Activated naive CD4-positive, alpha-beta T cell treated with anti-CD3 and anti-CD28 coated beads for 36 hours (primary cell): ENCODE measurements at regions not wholly inside any gene's neighbourhood (a gene's known extent, or its start where the extent isn't known, plus 50 kb on each side); places are given as distances from the start of the nearest gene placed in this dataset.

ENCODE experiments used
- CTCF ChIA-PET: fragments of 350-600 bp; sonication (Branson Sonifier 250); formaldehyde crosslinking; loops from one replicate; lab custom pipeline; 2021; ENCODE audit warnings: antibody characterized with exemption; lab: Charles Lee
- DNase-seq: peaks from one replicate; pipeline ENCODE4 v3.0.0-alpha.2; 2020
- H3K27ac Mint-ChIP-seq: one replicate; pipeline ENCODE4 v1.8.0; 2021; ENCODE audit warnings: mild to moderate bottlenecking, mixed read lengths
- H3K27me3 Mint-ChIP-seq: one replicate; pipeline ENCODE4 v1.8.0; 2021; ENCODE audit warnings: low read depth, mixed read lengths
- H3K36me3 Mint-ChIP-seq: one replicate; pipeline ENCODE4 v1.8.0; 2021; ENCODE audit warnings: low read depth, mixed read lengths
- H3K4me1 Mint-ChIP-seq: one replicate; pipeline ENCODE4 v1.8.0; 2021; ENCODE audit warnings: low read depth, mixed read lengths
- H3K4me3 Mint-ChIP-seq: one replicate; pipeline ENCODE4 v1.8.0; 2021; ENCODE audit warnings: mild to moderate bottlenecking, moderate library complexity, mixed read lengths
- H3K9me3 Mint-ChIP-seq: one replicate; pipeline ENCODE4 v1.8.0; 2021; ENCODE audit warnings: mixed read lengths
- intact Hi-C: fragments of 100-400 bp; cut with micrococcal nuclease; formaldehyde crosslinking; loops from one replicate; pipeline ENCODE4 v1.15.1; 2023

- Mint-ChIP-seq H3K36me3 (no peaks in the 10 kb centered on the region), H3K27me3 (no peaks in the 10 kb centered on the region), H3K9me3 (no peaks in the 10 kb centered on the region), H3K27ac (no peak overlapping the region), H3K4me3 (no peak overlapping the region), H3K4me1 (no peaks in the 10 kb centered on the region)
- intact Hi-C loops = no loop called here
- DNase-seq = no peak
- CTCF ChIA-PET = no interaction called here
Observed at GRCh38 chr14:22417914-22418313, 171.1 kb downstream of the DAD1 start.

GRCh38 chr14:22416193-22416592 lies 172.8 kb downstream of the DAD1 start:
- Mint-ChIP-seq H3K9me3 (no peaks in the 10 kb centered on the region), H3K4me3 (no peak overlapping the region), H3K36me3 (no peaks in the 10 kb centered on the region), H3K4me1 (no peaks in the 10 kb centered on the region), H3K27me3 (no peaks in the 10 kb centered on the region), H3K27ac (no peak overlapping the region)
- CTCF ChIA-PET = no interaction called here
- DNase-seq = no peak
- intact Hi-C loops = no loop called here

GRCh38 chr14:22415605-22415959 lies 173.4 kb downstream of the DAD1 start:
- no peaks in the 10 kb centered on the region for H3K4me1 Mint-ChIP-seq

GRCh38 chr14:22414876-22415604 lies 174.0 kb downstream of the DAD1 start:
- Mint-ChIP-seq H3K4me3 (no peak overlapping the region), H3K36me3 (no peaks in the 10 kb centered on the region), H3K27ac (no peak overlapping the region), H3K4me1 (no peaks in the 10 kb centered on the region), H3K9me3 (no peaks in the 10 kb centered on the region), H3K27me3 (no peaks in the 10 kb centered on the region)
- intact Hi-C loops = no loop called here
- DNase-seq = no peak
- CTCF ChIA-PET = no interaction called here

More at GRCh38 chr14:22415605-22415959, 173.4 kb downstream of the DAD1 start:
- no peak for DNase-seq
- CTCF ChIA-PET = no interaction called here
- H3K4me3 Mint-ChIP-seq = no peak overlapping the region
- H3K27me3 Mint-ChIP-seq = no peaks in the 10 kb centered on the region
- H3K36me3 Mint-ChIP-seq = no peaks in the 10 kb centered on the region
- no peaks in the 10 kb centered on the region for H3K9me3 Mint-ChIP-seq
- H3K27ac Mint-ChIP-seq = no peak overlapping the region
- intact Hi-C loops = no loop called here

- CTCF ChIA-PET = no interaction called here
- Mint-ChIP-seq H3K9me3 (no peaks in the 10 kb centered on the region), H3K36me3 (no peaks in the 10 kb centered on the region), H3K27ac (no peak overlapping the region), H3K4me3 (no peak overlapping the region), H3K27me3 (no peaks in the 10 kb centered on the region), H3K4me1 (no peaks in the 10 kb centered on the region)
- no peak for DNase-seq
- intact Hi-C loops = no loop called here
Observed at GRCh38 chr14:22412926-22413411, 176.1 kb downstream of the DAD1 start.

GRCh38 chr14:22411398-22412055 lies 177.5 kb downstream of the DAD1 start:
- no peaks in the 10 kb centered on the region for H3K9me3 Mint-ChIP-seq
- no peak overlapping the region for H3K4me3 Mint-ChIP-seq
- intact Hi-C loops = no loop called here
- H3K27ac Mint-ChIP-seq = no peak overlapping the region
- no peaks in the 10 kb centered on the region for H3K4me1 Mint-ChIP-seq
- DNase-seq = no peak
- H3K36me3 Mint-ChIP-seq = no peaks in the 10 kb centered on the region
- no peaks in the 10 kb centered on the region for H3K27me3 Mint-ChIP-seq
- CTCF ChIA-PET = no interaction called here

- Mint-ChIP-seq H3K9me3 (no peaks in the 10 kb centered on the region), H3K27me3 (no peaks in the 10 kb centered on the region), H3K4me1 (no peaks in the 10 kb centered on the region), H3K36me3 (no peaks in the 10 kb centered on the region), H3K4me3 (no peak overlapping the region), H3K27ac (no peak overlapping the region)
- no peak for DNase-seq
- CTCF ChIA-PET = no interaction called here
- intact Hi-C loops = no loop called here
Observed at GRCh38 chr14:22410497-22410896, 178.5 kb downstream of the DAD1 start.

- CTCF ChIA-PET = no interaction called here
- H3K27ac Mint-ChIP-seq = no peak overlapping the region
- no peaks in the 10 kb centered on the region for H3K9me3 Mint-ChIP-seq
- no peak overlapping the region for H3K4me3 Mint-ChIP-seq
- no peaks in the 10 kb centered on the region for H3K27me3 Mint-ChIP-seq
- intact Hi-C loops = no loop called here
- no peaks in the 10 kb centered on the region for H3K4me1 Mint-ChIP-seq
- no peaks in the 10 kb centered on the region for H3K36me3 Mint-ChIP-seq
- no peak for DNase-seq
Observed at GRCh38 chr14:22409006-22409405, 180.0 kb downstream of the DAD1 start.

- Mint-ChIP-seq H3K27ac (no peak overlapping the region), H3K4me3 (no peak overlapping the region), H3K27me3 (no peaks in the 10 kb centered on the region), H3K36me3 (no peaks in the 10 kb centered on the region), H3K9me3 (no peaks in the 10 kb centered on the region), H3K4me1 (no peaks in the 10 kb centered on the region)
- CTCF ChIA-PET = no interaction called here
- intact Hi-C loops = no loop called here
- DNase-seq = no peak
Observed at GRCh38 chr14:22408547-22408946, 180.5 kb downstream of the DAD1 start.

- CTCF ChIA-PET = no interaction called here
- intact Hi-C loops = no loop called here
- no peak for DNase-seq
- no peak overlapping the region for H3K4me3 Mint-ChIP-seq
- H3K36me3 Mint-ChIP-seq = no peaks in the 10 kb centered on the region
- no peaks in the 10 kb centered on the region for H3K4me1 Mint-ChIP-seq
- no peaks in the 10 kb centered on the region for H3K9me3 Mint-ChIP-seq
- H3K27me3 Mint-ChIP-seq = no peaks in the 10 kb centered on the region
- no peak overlapping the region for H3K27ac Mint-ChIP-seq
Observed at GRCh38 chr14:22407033-22407432, 182.0 kb downstream of the DAD1 start.

GRCh38 chr14:22405201-22405600 lies 183.8 kb downstream of the DAD1 start:
- H3K27ac Mint-ChIP-seq = no peak overlapping the region
- no peak overlapping the region for H3K4me3 Mint-ChIP-seq
- no peaks in the 10 kb centered on the region for H3K36me3 Mint-ChIP-seq
- CTCF ChIA-PET = no interaction called here
- no peaks in the 10 kb centered on the region for H3K4me1 Mint-ChIP-seq
- intact Hi-C loops = no loop called here
- no peak for DNase-seq
- H3K9me3 Mint-ChIP-seq = no peaks in the 10 kb centered on the region
- no peaks in the 10 kb centered on the region for H3K27me3 Mint-ChIP-seq

GRCh38 chr14:22403296-22403695 lies 185.7 kb downstream of the DAD1 start:
- CTCF ChIA-PET = no interaction called here
- no peak overlapping the region for H3K27ac Mint-ChIP-seq

GRCh38 chr14:22400655-22401259 lies 188.3 kb downstream of the DAD1 start:
- Mint-ChIP-seq H3K27ac (no peak overlapping the region), H3K27me3 (no peaks in the 10 kb centered on the region), H3K4me3 (no peak overlapping the region), H3K4me1 (no peaks in the 10 kb centered on the region), H3K9me3 (no peaks in the 10 kb centered on the region), H3K36me3 (no peaks in the 10 kb centered on the region)
- intact Hi-C loops = no loop called here
- no peak for DNase-seq
- CTCF ChIA-PET = no interaction called here

More at GRCh38 chr14:22403296-22403695, 185.7 kb downstream of the DAD1 start:
- Mint-ChIP-seq H3K9me3 (no peaks in the 10 kb centered on the region), H3K4me3 (no peak overlapping the region), H3K4me1 (no peaks in the 10 kb centered on the region), H3K27me3 (no peaks in the 10 kb centered on the region), H3K36me3 (no peaks in the 10 kb centered on the region)
- intact Hi-C loops = no loop called here
- no peak for DNase-seq
